ENCODE measurements at regions not wholly inside any gene's neighbourhood (a gene's known extent, or its start where the extent isn't known, plus 50 kb on each side); places are given as distances from the start of the nearest gene placed in this dataset.

- no peak for DNase-seq (ENCODE audit: low read depth)
- no peak overlapping the region for H3K4me3 ChIP-seq (ENCODE audit: low read length)
- TF ChIP-seq, protein P1, sequence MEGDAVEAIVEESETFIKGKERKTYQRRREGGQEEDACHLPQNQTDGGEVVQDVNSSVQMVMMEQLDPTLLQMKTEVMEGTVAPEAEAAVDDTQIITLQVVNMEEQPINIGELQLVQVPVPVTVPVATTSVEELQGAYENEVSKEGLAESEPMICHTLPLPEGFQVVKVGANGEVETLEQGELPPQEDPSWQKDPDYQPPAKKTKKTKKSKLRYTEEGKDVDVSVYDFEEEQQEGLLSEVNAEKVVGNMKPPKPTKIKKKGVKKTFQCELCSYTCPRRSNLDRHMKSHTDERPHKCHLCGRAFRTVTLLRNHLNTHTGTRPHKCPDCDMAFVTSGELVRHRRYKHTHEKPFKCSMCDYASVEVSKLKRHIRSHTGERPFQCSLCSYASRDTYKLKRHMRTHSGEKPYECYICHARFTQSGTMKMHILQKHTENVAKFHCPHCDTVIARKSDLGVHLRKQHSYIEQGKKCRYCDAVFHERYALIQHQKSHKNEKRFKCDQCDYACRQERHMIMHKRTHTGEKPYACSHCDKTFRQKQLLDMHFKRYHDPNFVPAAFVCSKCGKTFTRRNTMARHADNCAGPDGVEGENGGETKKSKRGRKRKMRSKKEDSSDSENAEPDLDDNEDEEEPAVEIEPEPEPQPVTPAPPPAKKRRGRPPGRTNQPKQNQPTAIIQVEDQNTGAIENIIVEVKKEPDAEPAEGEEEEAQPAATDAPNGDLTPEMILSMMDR (conservative IDR thresholded peaks at IDR 0.05; ENCODE audit: low read depth, low read length) = no peak
These were observed 521.0 kb downstream of the SOX11 start for GRCh38 chr2:6213056-6213780.

GRCh38 chr2:6214471-6214870 is 522.3 kb downstream of the SOX11 start:
- TF ChIP-seq, protein P1 (conservative IDR thresholded peaks at IDR 0.05; ENCODE audit: low read depth, low read length) = no peak
- H3K4me3 ChIP-seq (ENCODE audit: low read length) = no peak overlapping the region
- no peak for DNase-seq (ENCODE audit: low read depth)

DNA sequence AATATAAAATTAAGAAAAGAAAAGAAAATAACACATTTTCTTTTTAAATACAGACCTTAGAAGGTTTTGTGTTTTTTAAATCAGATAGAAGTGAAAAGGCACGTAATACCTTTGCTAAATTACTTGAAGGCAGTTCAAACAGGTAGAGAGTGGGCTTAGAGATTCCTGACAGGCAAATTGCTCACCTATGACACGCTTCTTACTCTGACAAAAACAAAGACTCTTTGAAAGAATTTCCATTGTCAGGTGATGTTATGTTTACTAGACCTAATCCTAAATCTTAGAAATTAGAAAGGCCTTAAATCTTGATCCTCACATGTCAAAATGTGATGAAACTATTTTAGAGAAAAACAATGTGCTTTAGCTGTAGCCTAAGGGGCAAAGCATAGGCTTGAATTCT is 522.9 kb downstream of the SOX11 start:
- no peak overlapping the region for H3K4me3 ChIP-seq (ENCODE audit: low read length)
- DNase-seq (ENCODE audit: low read depth) = no peak
- TF ChIP-seq, protein P1 (conservative IDR thresholded peaks at IDR 0.05; ENCODE audit: low read depth, low read length) = no peak

DNA sequence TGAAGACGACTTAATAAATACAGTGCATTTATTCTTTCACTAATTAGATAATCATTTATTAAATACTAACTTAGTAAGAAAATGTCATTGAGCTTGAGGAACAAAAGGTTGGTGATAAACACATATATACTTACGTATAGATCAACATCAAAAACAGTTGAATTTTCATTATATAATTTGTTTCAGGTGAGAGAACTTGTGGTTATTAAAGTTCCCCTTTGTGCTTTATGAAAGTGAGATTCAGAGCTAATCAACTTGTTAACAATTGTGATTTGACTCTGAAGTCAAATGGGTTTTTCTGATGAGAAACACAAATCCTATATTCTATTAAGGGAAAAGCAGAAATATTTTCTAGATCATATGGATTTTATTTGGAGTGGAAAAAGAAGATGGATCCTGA is 524.0 kb downstream of the SOX11 start:
- no peak for DNase-seq (ENCODE audit: low read depth)
- H3K4me3 ChIP-seq (ENCODE audit: low read length) = no peak overlapping the region
- TF ChIP-seq, protein P1 (conservative IDR thresholded peaks at IDR 0.05; ENCODE audit: low read depth, low read length) = no peak

DNA sequence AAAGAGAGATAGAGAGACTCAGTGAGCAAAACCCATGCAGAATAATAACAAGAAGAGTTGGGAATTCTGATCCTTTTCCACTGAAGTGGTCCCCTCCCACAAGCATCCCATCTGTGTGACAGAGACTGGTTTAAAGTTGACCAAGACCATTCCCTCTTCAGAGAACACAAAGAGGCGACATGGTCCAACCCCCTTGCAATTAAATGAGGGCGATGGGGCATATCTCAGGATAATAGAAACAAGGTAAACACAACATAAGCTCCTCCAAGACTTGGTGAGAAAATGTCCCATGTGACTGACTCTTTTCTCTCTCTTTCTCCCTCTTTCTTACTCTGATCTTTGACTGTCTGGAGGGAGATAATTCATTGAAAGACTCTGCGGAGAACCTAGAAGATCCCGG is 526.7 kb downstream of the SOX11 start:
- no peak for DNase-seq (ENCODE audit: low read depth)
- H3K4me3 ChIP-seq (ENCODE audit: low read length) = no peak overlapping the region
- TF ChIP-seq, protein P1 (conservative IDR thresholded peaks at IDR 0.05; ENCODE audit: low read depth, low read length) = no peak

GRCh38 chr2:6219906-6220305 is 527.7 kb downstream of the SOX11 start:
- TF ChIP-seq, protein P1 (conservative IDR thresholded peaks at IDR 0.05; ENCODE audit: low read depth, low read length) = no peak
- no peak overlapping the region for H3K4me3 ChIP-seq (ENCODE audit: low read length)
- DNase-seq (ENCODE audit: low read depth) = no peak

DNA sequence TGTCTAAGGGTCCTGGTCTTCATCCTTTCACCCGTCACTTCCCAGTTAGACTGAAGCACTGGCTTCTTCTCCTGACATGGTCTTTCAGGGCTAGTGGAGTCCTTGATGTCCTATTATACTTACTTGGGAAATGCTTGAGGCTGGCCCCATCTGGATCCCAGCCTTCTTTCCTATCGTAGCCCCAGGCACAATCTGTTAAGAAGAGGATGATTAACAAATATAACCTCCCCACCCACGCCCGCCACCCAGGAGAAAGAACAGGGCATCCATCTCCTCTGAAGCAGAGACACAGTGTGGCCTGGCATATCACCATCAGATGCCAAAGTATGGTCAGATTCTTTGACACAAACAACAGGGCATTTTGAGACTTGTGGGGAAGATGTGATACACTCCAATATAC is 530.1 kb downstream of the SOX11 start:
- TF ChIP-seq, protein P1 (conservative IDR thresholded peaks at IDR 0.05; ENCODE audit: low read depth, low read length) = no peak
- DNase-seq (ENCODE audit: low read depth) = no peak
- H3K4me3 ChIP-seq (ENCODE audit: low read length) = no peak overlapping the region

Measured in retinal pigment epithelial cell (primary cell).